ENCODE measurements at regions not wholly inside any gene's neighbourhood (a gene's known extent, or its start where the extent isn't known, plus 50 kb on each side); places are given as distances from the start of the nearest gene placed in this dataset.
"Not testable (repeated sequence)": the region's sequence is repeated elsewhere in the genome, so short reads cannot be mapped to it uniquely, and the experiment has no call there.

GRCh38 chr9:78172610-78173009 lies 63.3 kb upstream of the CEP78 start:
- DNase-seq (ENCODE audit: low read depth in 3 of 3), result not testable (repeated sequence)

- no peak for DNase-seq (ENCODE audit: low read depth in 3 of 3)
These were observed 64.2 kb upstream of the CEP78 start for GRCh38 chr9:78171651-78172050.

GRCh38 chr9:78169125-78169524 lies 66.8 kb upstream of the CEP78 start:
- DNase-seq (ENCODE audit: low read depth in 3 of 3), result no peak

- no peak for DNase-seq (ENCODE audit: low read depth in 3 of 3)
These were observed 68.5 kb upstream of the CEP78 start for GRCh38 chr9:78167356-78167755.

GRCh38 chr9:78163834-78164233 lies 72.0 kb upstream of the CEP78 start:
- DNase-seq (ENCODE audit: low read depth in 3 of 3), result no peak

- no peak for DNase-seq (ENCODE audit: low read depth in 3 of 3)
These were observed 77.6 kb upstream of the CEP78 start for GRCh38 chr9:78158286-78158685.

GRCh38 chr9:78150983-78151356 lies 84.9 kb upstream of the CEP78 start:
- DNase-seq (ENCODE audit: low read depth in 3 of 3), result no peak

- no peak for DNase-seq (ENCODE audit: low read depth in 3 of 3)
These were observed 85.4 kb upstream of the CEP78 start for GRCh38 chr9:78150312-78150982.

- no peak for DNase-seq (ENCODE audit: low read depth in 3 of 3)
These were observed 86.1 kb upstream of the CEP78 start for GRCh38 chr9:78149702-78150291.

GRCh38 chr9:78146241-78146640 lies 89.6 kb upstream of the CEP78 start:
- DNase-seq (ENCODE audit: low read depth in 3 of 3), result no peak

GRCh38 chr9:78144663-78145377 lies 91.1 kb upstream of the CEP78 start:
- no peak for DNase-seq (ENCODE audit: low read depth in 3 of 3)

- no peak for DNase-seq (ENCODE audit: low read depth in 3 of 3)
These were observed 91.9 kb upstream of the CEP78 start for GRCh38 chr9:78144008-78144381.

GRCh38 chr9:78143281-78144007 lies 92.4 kb upstream of the CEP78 start:
- no peak for DNase-seq (ENCODE audit: low read depth in 3 of 3)

- DNase-seq (ENCODE audit: low read depth in 3 of 3), result not testable (repeated sequence)
These were observed 93.6 kb upstream of the CEP78 start for GRCh38 chr9:78142264-78142663.

- DNase-seq (ENCODE audit: low read depth in 3 of 3), result no peak
These were observed 102.1 kb upstream of the CEP78 start for GRCh38 chr9:78133751-78134150.

GRCh38 chr9:78132701-78133058 lies 101.1 kb upstream of the GNAQ start:
- no peak for DNase-seq (ENCODE audit: low read depth in 3 of 3)

- no peak for DNase-seq (ENCODE audit: low read depth in 3 of 3)
These were observed 100.5 kb upstream of the GNAQ start for GRCh38 chr9:78131969-78132700.

GRCh38 chr9:78130853-78131252 lies 99.2 kb upstream of the GNAQ start:
- no peak for DNase-seq (ENCODE audit: low read depth in 3 of 3)

GRCh38 chr9:78130004-78130403 lies 98.4 kb upstream of the GNAQ start:
- no peak for DNase-seq (ENCODE audit: low read depth in 3 of 3)

GRCh38 chr9:78127279-78128225 lies 95.9 kb upstream of the GNAQ start:
- no peak for DNase-seq (ENCODE audit: low read depth in 3 of 3)

- DNase-seq (ENCODE audit: low read depth in 3 of 3), result no peak
These were observed 92.2 kb upstream of the GNAQ start for GRCh38 chr9:78123808-78124207.

Measured in stimulated activated CD4-positive, alpha-beta T cell treated with anti-CD3 and anti-CD28 coated beads, TNF-alpha, amount 100 ng/mL, for 48 hours (primary cell).